ENCODE measurements at regions not wholly inside any gene's neighbourhood (a gene's known extent, or its start where the extent isn't known, plus 50 kb on each side); places are given as distances from the start of the nearest gene placed in this dataset.

DNA sequence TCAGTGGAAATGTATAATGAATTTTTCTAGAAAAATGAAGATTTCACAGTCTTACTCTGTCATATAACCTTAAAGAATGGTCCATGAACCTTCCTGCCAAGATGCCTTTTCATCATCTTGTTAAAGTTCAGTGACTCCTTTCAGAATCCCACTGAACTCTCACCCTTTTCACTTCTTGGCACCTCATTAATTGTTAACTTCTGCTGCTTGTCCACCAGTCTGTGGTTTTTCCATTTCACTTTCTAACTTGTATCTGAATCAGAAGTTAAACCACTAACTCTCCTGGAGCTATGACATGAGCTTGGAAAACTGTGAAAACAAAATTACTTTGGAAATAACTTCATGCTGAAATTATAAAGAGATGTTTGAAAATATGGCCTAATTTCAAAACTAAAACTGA lies 281.2 kb upstream of the ALCAM start:
- TF ChIP-seq, protein P1, sequence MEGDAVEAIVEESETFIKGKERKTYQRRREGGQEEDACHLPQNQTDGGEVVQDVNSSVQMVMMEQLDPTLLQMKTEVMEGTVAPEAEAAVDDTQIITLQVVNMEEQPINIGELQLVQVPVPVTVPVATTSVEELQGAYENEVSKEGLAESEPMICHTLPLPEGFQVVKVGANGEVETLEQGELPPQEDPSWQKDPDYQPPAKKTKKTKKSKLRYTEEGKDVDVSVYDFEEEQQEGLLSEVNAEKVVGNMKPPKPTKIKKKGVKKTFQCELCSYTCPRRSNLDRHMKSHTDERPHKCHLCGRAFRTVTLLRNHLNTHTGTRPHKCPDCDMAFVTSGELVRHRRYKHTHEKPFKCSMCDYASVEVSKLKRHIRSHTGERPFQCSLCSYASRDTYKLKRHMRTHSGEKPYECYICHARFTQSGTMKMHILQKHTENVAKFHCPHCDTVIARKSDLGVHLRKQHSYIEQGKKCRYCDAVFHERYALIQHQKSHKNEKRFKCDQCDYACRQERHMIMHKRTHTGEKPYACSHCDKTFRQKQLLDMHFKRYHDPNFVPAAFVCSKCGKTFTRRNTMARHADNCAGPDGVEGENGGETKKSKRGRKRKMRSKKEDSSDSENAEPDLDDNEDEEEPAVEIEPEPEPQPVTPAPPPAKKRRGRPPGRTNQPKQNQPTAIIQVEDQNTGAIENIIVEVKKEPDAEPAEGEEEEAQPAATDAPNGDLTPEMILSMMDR (IDR thresholded peaks at IDR 0.05; ENCODE audit: control insufficient read depth, extremely low read depth, insufficient read depth): no peak
- H3K4me3 ChIP-seq (ENCODE audit: low read depth, low read length): no peak overlapping the region
- DNase-seq (ENCODE audit: low read depth): no peak

DNA sequence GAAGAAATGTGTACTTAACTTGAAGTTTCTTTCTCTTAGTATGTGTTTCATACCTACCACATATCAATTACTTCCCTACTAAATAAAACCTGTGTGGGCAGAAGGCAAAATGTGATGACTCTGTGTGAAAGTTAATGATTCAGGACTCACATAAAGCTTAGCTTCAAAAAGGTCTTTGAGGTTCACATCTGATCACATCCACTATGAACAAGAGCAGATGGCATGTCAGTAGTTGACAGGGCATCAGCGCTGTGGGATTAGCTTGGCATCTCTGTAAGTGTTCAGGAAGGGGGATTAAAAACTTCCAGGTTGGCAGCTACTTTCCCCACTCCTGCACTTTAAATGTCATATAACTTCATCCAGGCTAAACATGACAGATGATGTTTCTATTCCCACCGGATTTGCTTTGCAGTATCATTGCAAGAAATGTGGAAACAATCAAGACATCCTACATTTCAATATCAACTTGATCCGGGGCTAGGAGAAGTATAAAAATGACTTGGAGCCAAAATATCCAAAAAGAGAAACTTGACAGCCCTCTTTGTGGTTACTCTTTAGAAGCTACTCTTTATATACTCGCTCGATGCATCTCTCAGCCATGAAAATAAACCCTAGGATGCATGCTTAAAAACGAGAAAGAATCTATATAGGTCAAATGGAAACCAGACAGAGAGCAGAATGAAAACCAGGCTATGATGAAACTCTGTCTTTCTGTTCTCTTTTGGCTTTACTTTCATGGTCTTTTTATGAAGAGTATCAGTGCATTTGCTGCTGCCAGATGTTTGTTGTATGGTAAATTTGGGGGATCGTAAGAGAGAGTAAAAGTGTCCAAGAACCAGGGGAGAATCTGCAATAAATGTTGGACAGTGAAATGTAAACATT lies 273.1 kb upstream of the ALCAM start:
- no peak for DNase-seq (ENCODE audit: low read depth)
- no peak overlapping the region for H3K4me3 ChIP-seq (ENCODE audit: low read depth, low read length)
- TF ChIP-seq, protein P1 (IDR thresholded peaks at IDR 0.05; ENCODE audit: control insufficient read depth, extremely low read depth, insufficient read depth): no peak

DNA sequence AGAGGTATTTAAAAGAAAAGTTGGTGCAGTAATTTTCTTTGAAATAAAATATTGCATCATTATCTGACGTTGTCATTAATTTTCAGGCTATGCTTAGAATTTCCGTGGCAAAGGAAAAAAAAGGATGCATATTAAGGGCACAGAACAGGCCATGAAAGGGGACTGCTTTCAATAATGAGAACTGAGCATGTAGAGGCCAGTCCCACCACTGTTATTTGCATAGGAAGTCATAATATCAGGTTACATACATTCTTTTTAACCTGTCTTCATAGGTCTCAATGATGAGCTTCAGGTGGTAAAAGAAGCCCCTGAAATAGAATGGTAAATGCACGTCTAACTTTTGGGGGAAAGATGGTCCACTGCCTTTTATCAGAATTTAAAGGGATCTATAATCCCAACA lies 272.1 kb upstream of the ALCAM start:
- TF ChIP-seq, protein P1 (IDR thresholded peaks at IDR 0.05; ENCODE audit: control insufficient read depth, extremely low read depth, insufficient read depth): no peak
- no peak for DNase-seq (ENCODE audit: low read depth)
- no peak overlapping the region for H3K4me3 ChIP-seq (ENCODE audit: low read depth, low read length)

DNA sequence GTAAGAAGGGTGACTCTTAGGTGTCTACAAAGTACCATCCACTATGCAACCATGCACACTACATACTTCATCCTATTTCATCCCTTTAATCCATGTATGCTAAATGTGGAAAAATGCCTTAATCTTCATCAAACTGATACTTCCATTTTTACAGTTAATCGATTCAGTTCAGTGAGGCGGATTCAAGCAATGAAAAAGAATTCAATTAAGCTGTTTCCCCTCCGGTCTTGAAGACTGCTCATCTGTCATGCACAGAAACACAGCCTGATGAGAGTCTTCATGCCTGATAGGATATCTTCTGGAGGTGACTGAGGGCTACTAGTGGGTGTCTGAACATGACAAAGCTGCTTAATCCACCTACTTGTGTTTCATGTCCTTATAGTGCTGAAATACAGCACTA lies 270.6 kb upstream of the ALCAM start:
- TF ChIP-seq, protein P1 (IDR thresholded peaks at IDR 0.05; ENCODE audit: control insufficient read depth, extremely low read depth, insufficient read depth): no peak
- H3K4me3 ChIP-seq (ENCODE audit: low read depth, low read length): no peak overlapping the region
- DNase-seq (ENCODE audit: low read depth): no peak

DNA sequence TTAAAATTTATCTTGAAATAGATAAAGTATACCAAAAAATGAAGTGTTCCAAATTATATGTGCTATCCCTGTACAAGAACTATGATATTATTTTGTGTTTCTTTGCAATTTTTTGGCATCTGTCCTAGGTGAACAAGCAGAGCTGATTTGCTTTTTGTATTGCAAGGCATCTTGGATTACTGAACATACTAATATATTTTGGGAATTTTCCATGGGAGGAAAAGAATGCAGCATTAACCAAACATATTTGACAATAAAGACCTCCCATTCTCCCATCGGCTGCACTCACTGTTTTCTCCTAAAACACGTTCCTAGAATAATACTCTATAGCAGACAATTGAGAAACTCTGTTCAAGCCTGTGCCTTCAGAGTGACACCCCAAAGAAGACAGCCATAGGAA lies 265.1 kb upstream of the ALCAM start:
- no peak for DNase-seq (ENCODE audit: low read depth)
- H3K4me3 ChIP-seq (ENCODE audit: low read depth, low read length): no peak overlapping the region
- TF ChIP-seq, protein P1 (IDR thresholded peaks at IDR 0.05; ENCODE audit: control insufficient read depth, extremely low read depth, insufficient read depth): no peak

DNA sequence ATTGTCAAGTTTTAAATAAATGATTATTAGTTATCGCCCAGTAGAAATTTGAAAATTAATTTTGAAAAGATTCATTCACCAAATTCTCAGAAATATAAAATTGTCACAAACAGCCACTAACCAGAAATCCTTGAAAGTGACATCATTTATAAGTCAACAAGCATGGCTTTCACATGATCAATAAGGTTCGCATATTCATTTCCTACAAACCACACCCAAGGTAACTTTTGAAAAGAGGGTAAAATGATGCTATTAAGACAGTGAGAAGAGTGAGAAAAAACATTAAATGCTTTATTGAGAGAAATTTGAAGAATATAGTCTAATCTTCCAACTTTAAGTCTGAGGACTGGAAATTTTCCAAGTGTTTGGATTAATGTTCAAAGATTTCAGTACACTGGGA lies 263.6 kb upstream of the ALCAM start:
- TF ChIP-seq, protein P1 (IDR thresholded peaks at IDR 0.05; ENCODE audit: control insufficient read depth, extremely low read depth, insufficient read depth): no peak
- no peak overlapping the region for H3K4me3 ChIP-seq (ENCODE audit: low read depth, low read length)
- DNase-seq (ENCODE audit: low read depth): no peak

DNA sequence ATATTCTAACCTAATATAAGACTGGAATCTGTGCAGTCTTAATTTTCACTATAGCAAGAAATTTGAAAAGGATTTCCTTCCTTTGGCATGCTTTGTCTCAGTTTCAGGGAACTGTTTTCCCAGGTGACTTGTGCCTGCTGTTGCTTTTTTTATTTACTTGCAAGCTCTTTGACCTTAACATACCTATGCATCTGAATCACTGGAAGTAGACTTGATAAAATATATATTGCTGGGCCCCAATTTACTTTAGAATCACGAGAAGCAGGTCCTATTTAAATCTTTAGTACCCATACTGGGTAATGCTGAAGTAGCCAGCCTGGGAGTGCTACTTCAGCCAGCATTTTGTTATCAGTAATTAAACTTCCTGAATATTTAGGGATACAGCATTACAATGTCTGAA lies 257.9 kb upstream of the ALCAM start:
- H3K4me3 ChIP-seq (ENCODE audit: low read depth, low read length): no peak overlapping the region
- DNase-seq (ENCODE audit: low read depth): no peak
- TF ChIP-seq, protein P1 (IDR thresholded peaks at IDR 0.05; ENCODE audit: control insufficient read depth, extremely low read depth, insufficient read depth): no peak
